OCI-LY3 (cell line): ENCODE measurements at regions not wholly inside any gene's neighbourhood (a gene's known extent, or its start where the extent isn't known, plus 50 kb on each side); places are given as distances from the start of the nearest gene placed in this dataset.
A peak's percentile ranks its signal among the peaks of the same experiment; 100 is the strongest.

Experiments used
- H2AFZ ChIP-seq: fragments of 200-600, 300-600 bp; shearing (Covaris generic); 2 replicates; pipeline ENCODE4 v1.6.0; 2014; ENCODE audit warnings: antibody characterized with exemption, low read depth, low read length
- H3K27ac ChIP-seq: fragments of 200-600, 300-600 bp; sonication (generic); 2 replicates; pipeline ENCODE4 v1.5.1; 2014; ENCODE audit warnings: mild to moderate bottlenecking, low read length, moderate library complexity, mixed read lengths
- H3K27me3 ChIP-seq: fragments of 200-600, 300-600 bp; sonication (generic); 2 replicates; pipeline ENCODE4 v1.6.1; 2014; ENCODE audit warnings: low read depth, low read length, mixed read lengths
- H3K36me3 ChIP-seq: fragments of 200-600, 300-600 bp; sonication (generic); replicated peaks from 2 replicates; pipeline ENCODE3; 2014; ENCODE audit warnings: low read depth, low read length, mixed read lengths
- H3K4me1 ChIP-seq: fragments of 300-600, 200-600 bp; sonication (generic); 2 replicates; pipeline ENCODE4 v1.6.1; 2014; ENCODE audit warnings: low read length, mixed read lengths
- H3K4me2 ChIP-seq: fragments of 200-600, 300-600 bp; sonication (generic); 2 replicates; pipeline ENCODE4 v1.6.1; 2014; ENCODE audit warnings: low read length, mixed read lengths
- H3K4me3 ChIP-seq: fragments of 300-600, 200-600 bp; sonication (generic); 2 replicates; pipeline ENCODE4 v1.5.1; 2014; ENCODE audit warnings: antibody characterized with exemption, mild to moderate bottlenecking, low read length, moderate library complexity
- H3K79me2 ChIP-seq: fragments of 300-600, 200-600 bp; shearing (Covaris generic); 2 replicates; pipeline ENCODE4 v1.6.1; 2014; ENCODE audit warnings: mild to moderate bottlenecking, low read length, mixed read lengths
- H3K9ac ChIP-seq: fragments of 300-600, 200-600 bp; shearing (Covaris generic); 2 replicates; pipeline ENCODE4 v1.6.0; 2014; ENCODE audit warnings: mild to moderate bottlenecking, low read length, moderate library complexity
- H3K9me3 ChIP-seq: fragments of 200-600, 300-600 bp; shearing (Covaris generic); 2 replicates; pipeline ENCODE4 v1.6.1; 2014; ENCODE audit warnings: low read length, mixed read lengths; ENCODE audit not compliant: insufficient read depth
- H4K20me1 ChIP-seq: fragments of 200-600, 300-600 bp; sonication (generic); 2 replicates; pipeline ENCODE4 v1.6.1; 2016; ENCODE audit warnings: low read length, mixed read lengths; ENCODE audit not compliant: insufficient read depth
- CTCF ChIP-seq: fragments of 200-600, 300-600 bp; sonication (generic); IDR thresholded peaks from 2 replicates; pipeline ENCODE4 v1.5.1; 2014; ENCODE audit warnings: antibody characterized with exemption, low read length, low read depth
- EZH2phosphoT487 ChIP-seq: fragments of 200-600 bp; shearing (Covaris generic); IDR thresholded peaks from 2 replicates; pipeline ENCODE4 v1.6.1; 2018; ENCODE audit warnings: antibody characterized with exemption, mixed run types, low read depth

- Histone ChIP-seq H3K27ac (no peak overlapping the region), H3K4me1 (peaks cover 20% of the 10 kb centered on the region), H4K20me1 (no peaks in the 10 kb centered on the region), H3K27me3 (no peaks in the 10 kb centered on the region), H3K4me2 (no peak overlapping the region), H3K36me3 (no peaks in the 10 kb centered on the region), H3K9ac (no peak overlapping the region), H3K79me2 (no peaks in the 10 kb centered on the region), H3K4me3 (no peak overlapping the region), H2AFZ (no peak overlapping the region), H3K9me3 (no peaks in the 10 kb centered on the region)
- no peak for TF ChIP-seq EZH2phosphoT487
- TF ChIP-seq CTCF = no peak
Observed at GRCh38 chr2:101613056-101613704, 84.3 kb upstream of the MAP4K4 start.

GRCh38 chr2:101612019-101612418, 85.5 kb upstream of the MAP4K4 start:
- Histone ChIP-seq H4K20me1 (no peaks in the 10 kb centered on the region), H3K27me3 (no peaks in the 10 kb centered on the region), H3K9ac (no peak overlapping the region), H3K4me3 (no peak overlapping the region), H3K9me3 (no peaks in the 10 kb centered on the region), H3K36me3 (no peaks in the 10 kb centered on the region), H3K4me2 (no peak overlapping the region), H3K4me1 (peaks cover 20% of the 10 kb centered on the region), H2AFZ (no peak overlapping the region), H3K79me2 (no peaks in the 10 kb centered on the region), H3K27ac (no peak overlapping the region)
- TF ChIP-seq CTCF = no peak
- no peak for TF ChIP-seq EZH2phosphoT487

GRCh38 chr2:101610750-101611315, 86.7 kb upstream of the MAP4K4 start:
- H3K9me3 ChIP-seq = no peaks in the 10 kb centered on the region
- H2AFZ ChIP-seq = no peak overlapping the region; the same call in 1 of the 2 replicates
- no peaks in the 10 kb centered on the region for H3K79me2 ChIP-seq

GRCh38 chr2:101609433-101609832, 88.1 kb upstream of the MAP4K4 start:
- TF ChIP-seq CTCF (no peak), EZH2phosphoT487 (no peak)
- Histone ChIP-seq H3K27ac (no peak overlapping the region), H3K27me3 (peaks cover 1% of the 10 kb centered on the region; the same call in 1 of the 2 replicates), H2AFZ (no peak overlapping the region), H3K4me1 (peaks cover 20% of the 10 kb centered on the region), H3K36me3 (no peaks in the 10 kb centered on the region), H3K9me3 (no peaks in the 10 kb centered on the region; the same call in 1 of the 2 replicates), H3K9ac (no peak overlapping the region), H3K4me2 (no peak overlapping the region), H4K20me1 (no peaks in the 10 kb centered on the region), H3K4me3 (no peak overlapping the region), H3K79me2 (no peaks in the 10 kb centered on the region)

More at GRCh38 chr2:101610750-101611315, 86.7 kb upstream of the MAP4K4 start:
- Histone ChIP-seq H3K4me3 (no peak overlapping the region), H3K36me3 (no peaks in the 10 kb centered on the region), H3K27me3 (no peaks in the 10 kb centered on the region), H3K9ac (no peak overlapping the region), H3K4me1 (peaks cover 20% of the 10 kb centered on the region), H3K4me2 (peak overlapping the region; percentile 31), H4K20me1 (no peaks in the 10 kb centered on the region), H3K27ac (no peak overlapping the region)
- TF ChIP-seq EZH2phosphoT487 (no peak), CTCF (no peak)
